HL-60 (cell line): ENCODE measurements at regions not wholly inside any gene's neighbourhood (a gene's known extent, or its start where the extent isn't known, plus 50 kb on each side); places are given as distances from the start of the nearest gene placed in this dataset.

Experiments
- DNase-seq, 2 experiments: peaks; one replicate each; pipeline ENCODE4 v3.0.0-alpha.2; 2010 to 2020; ENCODE audit warnings: low read depth in 1 of 2, low spot score in 1 of 2
- H3K27ac ChIP-seq: fragments of 250-450 bp; sonication (Bioruptor Pico); replicated peaks from 2 replicates; pipeline ENCODE4 v1.5.1; 2020; ENCODE audit warnings: mild to moderate bottlenecking, moderate library complexity
- H3K27me3 ChIP-seq: fragments of 250-450 bp; sonication (Bioruptor Pico); 2 replicates; pipeline ENCODE4 v1.5.1; 2021; ENCODE audit warnings: mild to moderate bottlenecking, moderate library complexity; ENCODE audit not compliant: insufficient read depth, poor library complexity, severe bottlenecking
- H3K4me3 ChIP-seq: replicated peaks from 2 replicates; pipeline ENCODE4 v1.5.1; 2011; ENCODE audit warnings: mild to moderate bottlenecking, control low read depth, low read length; ENCODE audit not compliant: insufficient read depth
- GABPA ChIP-seq: IDR thresholded peaks from 2 replicates; pipeline ENCODE4 v1.6.1; 2012; ENCODE audit warnings: low read depth
- POLR2AphosphoS5 ChIP-seq: IDR thresholded peaks from 2 replicates; pipeline ENCODE4 v1.6.1; 2012; ENCODE audit warnings: low read depth
- REST ChIP-seq: IDR thresholded peaks from 2 replicates; pipeline ENCODE4 v1.6.1; 2012; ENCODE audit warnings: low read depth; ENCODE audit not compliant: insufficient replicate concordance
- SPI1 ChIP-seq: IDR thresholded peaks from 2 replicates; pipeline ENCODE4 v1.6.1; 2012; ENCODE audit warnings: low read depth, mild to moderate bottlenecking, borderline replicate concordance
- TF ChIP-seq, protein P1 (sequence below): IDR thresholded peaks from one replicate; pipeline ENCODE4 v1.5.1; 2011; ENCODE audit warnings: low read length, control low read depth, inconsistent platforms; ENCODE audit not compliant: insufficient read depth

DNA sequence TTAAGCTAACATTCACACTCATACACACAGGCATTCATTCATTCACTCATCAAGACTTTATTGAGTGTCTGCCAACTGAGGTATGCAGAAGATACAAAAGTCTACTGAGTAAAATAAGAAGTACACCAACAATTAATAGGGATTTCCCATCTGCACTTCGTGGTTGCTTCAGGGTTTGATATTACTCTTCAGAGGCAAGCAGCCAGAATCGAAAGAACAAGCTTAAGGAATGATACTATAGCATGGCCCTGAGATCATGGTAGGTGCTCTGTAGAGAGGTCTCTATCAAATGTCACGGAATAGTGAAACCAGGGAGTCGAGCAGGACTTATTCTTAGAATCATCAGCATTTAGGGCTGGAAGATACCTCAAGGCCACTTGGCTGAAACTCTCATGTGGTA is 135.4 kb downstream of the NRN1 start:
- no peaks in the 10 kb centered on the region for H3K27me3 ChIP-seq
- no peak for DNase-seq
- TF ChIP-seq REST, result no peak
- TF ChIP-seq SPI1, result no peak
- no peak for TF ChIP-seq GABPA
- no peak for TF ChIP-seq POLR2AphosphoS5
- TF ChIP-seq, protein P1, sequence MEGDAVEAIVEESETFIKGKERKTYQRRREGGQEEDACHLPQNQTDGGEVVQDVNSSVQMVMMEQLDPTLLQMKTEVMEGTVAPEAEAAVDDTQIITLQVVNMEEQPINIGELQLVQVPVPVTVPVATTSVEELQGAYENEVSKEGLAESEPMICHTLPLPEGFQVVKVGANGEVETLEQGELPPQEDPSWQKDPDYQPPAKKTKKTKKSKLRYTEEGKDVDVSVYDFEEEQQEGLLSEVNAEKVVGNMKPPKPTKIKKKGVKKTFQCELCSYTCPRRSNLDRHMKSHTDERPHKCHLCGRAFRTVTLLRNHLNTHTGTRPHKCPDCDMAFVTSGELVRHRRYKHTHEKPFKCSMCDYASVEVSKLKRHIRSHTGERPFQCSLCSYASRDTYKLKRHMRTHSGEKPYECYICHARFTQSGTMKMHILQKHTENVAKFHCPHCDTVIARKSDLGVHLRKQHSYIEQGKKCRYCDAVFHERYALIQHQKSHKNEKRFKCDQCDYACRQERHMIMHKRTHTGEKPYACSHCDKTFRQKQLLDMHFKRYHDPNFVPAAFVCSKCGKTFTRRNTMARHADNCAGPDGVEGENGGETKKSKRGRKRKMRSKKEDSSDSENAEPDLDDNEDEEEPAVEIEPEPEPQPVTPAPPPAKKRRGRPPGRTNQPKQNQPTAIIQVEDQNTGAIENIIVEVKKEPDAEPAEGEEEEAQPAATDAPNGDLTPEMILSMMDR, result no peak
- H3K4me3 ChIP-seq, result no peak overlapping the region
- H3K27ac ChIP-seq, result no peak overlapping the region

DNA sequence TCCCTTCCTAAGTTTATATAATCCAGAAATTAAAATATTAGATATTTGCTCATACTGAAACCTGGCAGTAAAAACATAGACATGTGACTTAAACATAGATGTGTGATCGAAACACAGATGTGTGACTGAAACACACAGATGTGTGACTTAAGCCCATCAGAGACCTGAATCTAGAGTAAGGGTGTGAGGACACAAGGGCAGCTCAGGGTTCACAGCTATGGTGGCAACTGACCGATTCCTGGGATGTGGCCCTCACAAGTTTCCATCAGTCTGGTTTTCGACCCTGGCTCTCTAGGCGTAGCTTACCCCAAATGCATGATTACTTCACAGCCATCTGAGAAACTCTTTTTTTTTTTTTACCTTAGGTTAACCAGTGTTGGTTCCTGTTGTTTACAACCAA is 137.0 kb downstream of the NRN1 start:
- Histone ChIP-seq H3K4me3 (no peak overlapping the region), H3K27ac (no peak overlapping the region), H3K27me3 (no peaks in the 10 kb centered on the region)
- no peak for DNase-seq
- TF ChIP-seq POLR2AphosphoS5, result no peak

GRCh38 chr6:5869261-5869660 is 137.5 kb downstream of the NRN1 start:
- no peak for TF ChIP-seq POLR2AphosphoS5
- no peak for TF ChIP-seq GABPA
- TF ChIP-seq SPI1, result no peak
- no peak for TF ChIP-seq REST
- TF ChIP-seq, protein P1, result no peak
- no peaks in the 10 kb centered on the region for H3K27me3 ChIP-seq
- H3K27ac ChIP-seq, result no peak overlapping the region
- no peak for DNase-seq
- no peak overlapping the region for H3K4me3 ChIP-seq

GRCh38 chr6:5866547-5867051 is 140.1 kb downstream of the NRN1 start:
- no peak for TF ChIP-seq SPI1
- TF ChIP-seq REST, result no peak
- TF ChIP-seq, protein P1, result no peak
- no peak for TF ChIP-seq GABPA
- TF ChIP-seq POLR2AphosphoS5, result no peak
- Histone ChIP-seq H3K4me3 (no peak overlapping the region), H3K27ac (no peak overlapping the region), H3K27me3 (no peaks in the 10 kb centered on the region)
- no peak for DNase-seq
